OCI-LY1 (cell line): ENCODE measurements at regions not wholly inside any gene's neighbourhood (a gene's known extent, or its start where the extent isn't known, plus 50 kb on each side); places are given as distances from the start of the nearest gene placed in this dataset.

Experiments used
- H2AFZ ChIP-seq: fragments of 200-600 bp; sonication (generic), shearing (Covaris generic); 2 replicates; pipeline ENCODE4 v1.6.0; 2014; ENCODE audit warnings: antibody characterized with exemption, mild to moderate bottlenecking, low read length
- H3F3A ChIP-seq: fragments of 200-600 bp; sonication (generic), shearing (Covaris generic); 2 replicates; pipeline ENCODE4 v1.6.0; 2014; ENCODE audit warnings: mild to moderate bottlenecking, antibody characterized with exemption, low read length, moderate library complexity; ENCODE audit not compliant: insufficient read depth
- H3K27ac ChIP-seq: fragments of 200-600 bp; sonication (generic); 2 replicates; pipeline ENCODE4 v1.5.1; 2014; ENCODE audit warnings: low read length, mixed run types, mild to moderate bottlenecking, low read depth; ENCODE audit not compliant: poor library complexity, severe bottlenecking
- H3K27me3 ChIP-seq: fragments of 200-600 bp; sonication (generic); 2 replicates; pipeline ENCODE4 v1.6.0; 2014; ENCODE audit warnings: antibody characterized with exemption, mild to moderate bottlenecking, low read length, moderate library complexity; ENCODE audit not compliant: insufficient read depth
- H3K36me3 ChIP-seq: fragments of 200-600 bp; sonication (generic); 2 replicates; pipeline ENCODE4 v1.6.1; 2014; ENCODE audit warnings: mild to moderate bottlenecking, antibody characterized with exemption, low read length, moderate library complexity, mixed read lengths; ENCODE audit not compliant: insufficient read depth
- H3K4me1 ChIP-seq: fragments of 200-600 bp; sonication (generic); 2 replicates; pipeline ENCODE4 v1.5.1; 2014; ENCODE audit warnings: mild to moderate bottlenecking, low read length, moderate library complexity; ENCODE audit not compliant: insufficient read depth, severe bottlenecking
- H3K4me2 ChIP-seq: fragments of 200-600 bp; sonication (generic), shearing (Covaris generic); 2 replicates; pipeline ENCODE4 v1.6.1; 2014; ENCODE audit warnings: low read length
- H3K4me3 ChIP-seq: fragments of 200-600 bp; sonication (generic); 2 replicates; pipeline ENCODE4 v1.5.1; 2014; ENCODE audit warnings: low read length, low read depth, mild to moderate bottlenecking, mixed read lengths; ENCODE audit not compliant: poor library complexity, severe bottlenecking
- H3K79me2 ChIP-seq: fragments of 200-600 bp; shearing (Covaris generic); 2 replicates; pipeline ENCODE4 v1.6.1; 2016; ENCODE audit warnings: mixed run types, low read length, mixed read lengths; ENCODE audit not compliant: insufficient read depth
- H3K9ac ChIP-seq: fragments of 200-600 bp; sonication (generic), shearing (Covaris generic); 2 replicates; pipeline ENCODE4 v1.6.1; 2014; ENCODE audit warnings: mild to moderate bottlenecking, low read length, mixed read lengths
- H3K9me2 ChIP-seq: fragments of 200-600 bp; sonication (generic), shearing (Covaris generic); 2 replicates; pipeline ENCODE4 v1.6.1; 2014; ENCODE audit warnings: low read depth, mild to moderate bottlenecking, low read length, mixed read lengths
- H3K9me3 ChIP-seq: fragments of 200-600 bp; shearing (Covaris generic); 2 replicates; pipeline ENCODE4 v1.6.1; 2014; ENCODE audit warnings: low read length, mixed read lengths
- H4K20me1 ChIP-seq: fragments of 200-600 bp; sonication (generic), shearing (Covaris generic); 2 replicates; pipeline ENCODE4 v1.6.0; 2016; ENCODE audit warnings: mild to moderate bottlenecking, low read length; ENCODE audit not compliant: insufficient read depth
- CTCF ChIP-seq: fragments of 200-600 bp; sonication (generic), shearing (Covaris generic); IDR thresholded peaks from 2 replicates; pipeline ENCODE4 v1.5.1; 2017; ENCODE audit warnings: mild to moderate bottlenecking, antibody characterized with exemption, low read length, moderate library complexity, mixed read lengths
- EZH2 ChIP-seq: fragments of 200-600 bp; sonication (generic), shearing (Covaris generic); IDR thresholded peaks from 2 replicates; pipeline ENCODE4 v1.8.0; 2017; ENCODE audit warnings: borderline replicate concordance, mixed run types, mild to moderate bottlenecking, antibody characterized with exemption, low read length, moderate library complexity, mixed read lengths

DNA sequence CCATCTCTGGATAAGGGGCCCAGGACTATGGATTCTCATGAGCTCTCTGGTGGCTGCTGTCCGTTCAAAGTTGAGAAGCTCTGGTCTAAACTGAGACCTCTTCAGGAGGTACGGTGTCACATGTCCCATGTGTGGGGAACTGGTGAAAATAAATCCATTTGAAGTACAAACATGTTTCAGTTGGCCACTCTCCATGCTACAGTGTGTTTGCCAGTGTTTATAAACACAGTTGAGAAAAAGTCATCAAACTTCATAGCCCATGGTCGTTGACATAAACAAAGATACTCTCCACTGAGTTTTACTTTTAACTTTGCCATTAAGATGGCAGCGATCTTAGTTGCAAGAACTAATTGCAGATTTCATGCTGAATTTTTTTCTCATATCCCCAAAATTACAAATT is 72.8 kb downstream of the PSMG1 start:
- no peaks in the 10 kb centered on the region for H3K36me3 ChIP-seq
- no peak overlapping the region for H3K4me2 ChIP-seq
- no peaks in the 10 kb centered on the region for H3F3A ChIP-seq
- H3K4me3 ChIP-seq: no peak overlapping the region
- H3K9me3 ChIP-seq: no peaks in the 10 kb centered on the region
- H3K9me2 ChIP-seq: no peaks in the 10 kb centered on the region
- no peak overlapping the region for H3K9ac ChIP-seq
- H3K27ac ChIP-seq: no peak overlapping the region
- H2AFZ ChIP-seq: no peak overlapping the region
- peaks cover 6% of the 10 kb centered on the region; the same call in 1 of the 2 replicates for H3K27me3 ChIP-seq
- no peak for TF ChIP-seq CTCF
- no peak for TF ChIP-seq EZH2
- no peaks in the 10 kb centered on the region for H4K20me1 ChIP-seq
- no peaks in the 10 kb centered on the region for H3K4me1 ChIP-seq
- H3K79me2 ChIP-seq: no peaks in the 10 kb centered on the region

- Histone ChIP-seq H3K4me3 (no peak overlapping the region), H3K79me2 (no peaks in the 10 kb centered on the region), H3K9me2 (no peaks in the 10 kb centered on the region), H3K27me3 (peaks cover 6% of the 10 kb centered on the region; the same call in 1 of the 2 replicates), H3K9me3 (no peaks in the 10 kb centered on the region), H2AFZ (no peak overlapping the region), H3F3A (no peaks in the 10 kb centered on the region), H3K9ac (no peak overlapping the region), H3K4me2 (no peak overlapping the region), H4K20me1 (no peaks in the 10 kb centered on the region), H3K36me3 (no peaks in the 10 kb centered on the region), H3K4me1 (no peaks in the 10 kb centered on the region), H3K27ac (no peak overlapping the region)
- no peak for TF ChIP-seq CTCF
- TF ChIP-seq EZH2: no peak
Measured at GRCh38 chr21:39109596-39110210, 73.5 kb downstream of the PSMG1 start.

DNA sequence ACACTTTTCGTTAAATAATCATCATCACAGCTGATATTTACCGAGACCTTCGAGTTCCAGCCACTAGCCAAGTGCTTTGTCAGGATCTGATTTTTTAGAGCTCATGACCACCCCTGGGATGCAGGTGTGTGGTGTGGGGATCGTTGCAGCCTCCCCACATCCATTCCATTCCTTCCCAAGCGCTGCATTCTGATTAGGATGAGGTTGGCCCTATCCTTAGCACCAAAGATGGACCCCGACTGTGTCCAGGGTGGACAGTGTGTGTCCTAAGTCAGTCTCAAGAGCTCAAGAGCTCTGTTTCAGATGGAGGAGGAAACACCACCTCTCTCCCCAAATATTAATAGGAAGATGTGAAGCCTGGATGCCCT is 74.1 kb downstream of the PSMG1 start:
- no peaks in the 10 kb centered on the region for H3K36me3 ChIP-seq
- H4K20me1 ChIP-seq: no peaks in the 10 kb centered on the region
- H3K9me3 ChIP-seq: no peaks in the 10 kb centered on the region
- peaks cover 6% of the 10 kb centered on the region; the same call in 1 of the 2 replicates for H3K27me3 ChIP-seq
- H3K27ac ChIP-seq: no peak overlapping the region
- H3K79me2 ChIP-seq: no peaks in the 10 kb centered on the region
- H3F3A ChIP-seq: no peaks in the 10 kb centered on the region
- no peaks in the 10 kb centered on the region for H3K9me2 ChIP-seq
- no peak overlapping the region for H3K4me3 ChIP-seq
- H3K4me2 ChIP-seq: no peak overlapping the region
- H3K4me1 ChIP-seq: no peaks in the 10 kb centered on the region
- no peak overlapping the region for H3K9ac ChIP-seq
- H2AFZ ChIP-seq: no peak overlapping the region
- TF ChIP-seq EZH2: no peak
- TF ChIP-seq CTCF: no peak
